H1 (cell line): ENCODE measurements at regions not wholly inside any gene's neighbourhood (a gene's known extent, or its start where the extent isn't known, plus 50 kb on each side); places are given as distances from the start of the nearest gene placed in this dataset.

ENCODE experiments used
- CTCF ChIA-PET: fragments of 300-600 bp; sonication (Branson Sonifier 250); formaldehyde crosslinking; loops from one replicate; lab custom pipeline; 2021; ENCODE audit not compliant: partially characterized antibody; lab: Charles Lee
- POLR2A ChIA-PET: fragments of 300-600 bp; sonication (Branson Sonifier 250); formaldehyde crosslinking; loops from one replicate; lab custom pipeline; 2021; ENCODE audit warnings: inconsistent platforms; ENCODE audit not compliant: partially characterized antibody; lab: Charles Lee
- DNase-seq, 2 experiments: peaks; one replicate each; pipeline versions ENCODE4 v3.0.0 to v3.0.0-alpha.2; 2010 to 2022; ENCODE audit warnings: low spot score in 2 of 2, low read depth in 1 of 2, mixed read lengths in 1 of 2
- FAIRE-seq: peaks from 2 replicates; lab custom pipeline; 2011; peaks lifted over from hg19 to GRCh38; lab: Jason Lieb, UNC
- H2AFZ ChIP-seq: 2 replicates; pipeline ENCODE4 v1.8.1; 2012; ENCODE audit warnings: low read length, inconsistent platforms
- H2AK5ac ChIP-seq: 2 replicates; pipeline ENCODE4 v1.6.1; 2013; ENCODE audit warnings: low read depth, low read length
- H2BK120ac ChIP-seq: replicated peaks from 2 replicates; pipeline ENCODE3; 2013; ENCODE audit warnings: low read depth, low read length, inconsistent platforms
- H2BK12ac ChIP-seq: 2 replicates; pipeline ENCODE4 v1.6.1; 2013; ENCODE audit warnings: low read depth, low read length
- H2BK15ac ChIP-seq: 2 replicates; pipeline ENCODE4 v1.6.1; 2013; ENCODE audit warnings: low read length
- H2BK20ac ChIP-seq: 2 replicates; pipeline ENCODE4 v1.6.1; 2013; ENCODE audit warnings: low read length
- H2BK5ac ChIP-seq: 2 replicates; pipeline ENCODE4 v1.6.1; 2013; ENCODE audit warnings: low read depth, low read length
- H3K14ac ChIP-seq: 2 replicates; pipeline ENCODE4 v1.6.1; 2013; ENCODE audit warnings: inconsistent platforms; ENCODE audit not compliant: insufficient read length
- H3K18ac ChIP-seq: 2 replicates; pipeline ENCODE4 v1.6.1; 2013; ENCODE audit warnings: low read length; ENCODE audit errors: extremely low read depth
- H3K23ac ChIP-seq: 2 replicates; pipeline ENCODE4 v1.6.1; 2013; ENCODE audit warnings: inconsistent platforms; ENCODE audit not compliant: insufficient read length
- H3K23me2 ChIP-seq: 2 replicates; pipeline ENCODE4 v1.6.1; 2013; ENCODE audit warnings: low read depth, low read length
- H3K27ac ChIP-seq: 2 replicates; pipeline ENCODE4 v1.6.1; 2011; ENCODE audit warnings: low read depth, low read length, inconsistent platforms
- H3K27me3 ChIP-seq, 4 experiments: replicated peaks in 1 of 4; 1 replicate in 1 of 4; 2 replicates in 3 of 4; pipeline versions ENCODE4 v1.6.1 to v1.8.1; 2011 to 2013; ENCODE audit warnings: low read length in 3 of 4, mild to moderate bottlenecking in 3 of 4, inconsistent platforms in 2 of 4, mixed read lengths in 2 of 4, moderate library complexity in 1 of 4; ENCODE audit not compliant: control insufficient read depth in 3 of 4, insufficient read depth in 3 of 4; ENCODE audit errors: extremely low read depth in 1 of 4
- H3K36me3 ChIP-seq, 4 experiments: 2 replicates each; pipeline versions ENCODE4 v1.6.1 to v1.8.1; 2011 to 2013; ENCODE audit warnings: mild to moderate bottlenecking in 4 of 4, low read length in 3 of 4, moderate library complexity in 2 of 4, control low read depth in 1 of 4, inconsistent platforms in 1 of 4; ENCODE audit not compliant: insufficient read depth in 4 of 4, control insufficient read depth in 2 of 4
- H3K4ac ChIP-seq: replicated peaks from 2 replicates; pipeline ENCODE3; 2013; ENCODE audit warnings: low read length, low read depth, mixed read lengths, inconsistent platforms; ENCODE audit not compliant: insufficient read length
- H3K4me1 ChIP-seq, 4 experiments: replicated peaks in 1 of 4; 1 replicate in 1 of 4; 2 replicates in 3 of 4; pipeline versions ENCODE4 v1.6.1 to v1.8.1; 2011 to 2013; ENCODE audit warnings: low read length in 3 of 4, inconsistent platforms in 2 of 4, mixed read lengths in 1 of 4; ENCODE audit not compliant: insufficient read depth in 4 of 4, control insufficient read depth in 3 of 4
- H3K4me2 ChIP-seq, 2 experiments: 2 replicates each; pipeline versions ENCODE4 v1.6.1 to v1.8.1; 2011 to 2013; ENCODE audit warnings: low read depth in 2 of 2, low read length in 2 of 2, control low read depth in 1 of 2, inconsistent platforms in 1 of 2, mild to moderate bottlenecking in 1 of 2; ENCODE audit not compliant: insufficient read depth in 1 of 2
- H3K4me3 ChIP-seq, 4 experiments: fragments of 200-600, 300-600 bp in 1 of 4; sonication (generic), shearing (Covaris generic), sonication (Bioruptor Twin) in 1 of 4; 2 replicates each; pipeline versions ENCODE4 v1.5.1 to v1.8.1; 2011 to 2016; ENCODE audit warnings: low read length in 4 of 4, low read depth in 3 of 4, control low read depth in 2 of 4, inconsistent platforms in 2 of 4, mild to moderate bottlenecking in 2 of 4, mixed read lengths in 1 of 4, moderate library complexity in 1 of 4; ENCODE audit not compliant: insufficient read depth in 2 of 4; ENCODE audit errors: extremely low read depth in 1 of 4
- H3K56ac ChIP-seq: replicated peaks from 2 replicates; pipeline ENCODE3; 2013; ENCODE audit warnings: low read depth, mild to moderate bottlenecking, mixed read lengths, low read length, inconsistent platforms; ENCODE audit not compliant: insufficient read length
- H3K79me1 ChIP-seq: 2 replicates; pipeline ENCODE4 v1.6.1; 2013; ENCODE audit warnings: low read depth, low read length, control low read depth
- H3K79me2 ChIP-seq, 2 experiments: 2 replicates each; pipeline versions ENCODE4 v1.6.1 to v1.8.1; 2012 to 2013; ENCODE audit warnings: low read length in 2 of 2, mild to moderate bottlenecking in 2 of 2, inconsistent platforms in 1 of 2; ENCODE audit not compliant: insufficient read depth in 2 of 2, control insufficient read depth in 1 of 2
- H3K9ac ChIP-seq, 4 experiments: replicated peaks in 1 of 4; 1 replicate in 1 of 4; 2 replicates in 3 of 4; pipeline versions ENCODE4 v1.6.1 to v1.8.1; 2011 to 2013; ENCODE audit warnings: low read depth in 3 of 4, low read length in 3 of 4, control low read depth in 2 of 4, mild to moderate bottlenecking in 2 of 4, moderate library complexity in 2 of 4, inconsistent platforms in 1 of 4; ENCODE audit errors: extremely low read depth in 1 of 4
- H3K9me3 ChIP-seq, 2 experiments: 2 replicates each; pipeline versions ENCODE4 v1.6.1 to v1.8.1; 2012 to 2013; ENCODE audit warnings: mild to moderate bottlenecking in 2 of 2, moderate library complexity in 2 of 2, control low read depth in 1 of 2, inconsistent platforms in 1 of 2, low read depth in 1 of 2, low read length in 1 of 2, mixed read lengths in 1 of 2; ENCODE audit not compliant: insufficient read depth in 2 of 2
- H4K20me1 ChIP-seq, 2 experiments: replicated peaks in 1 of 2; 2 replicates each; pipeline versions ENCODE3 to v1.8.1; 2011 to 2013; ENCODE audit warnings: inconsistent platforms in 2 of 2, low read length in 2 of 2, mild to moderate bottlenecking in 1 of 2; ENCODE audit not compliant: insufficient read depth in 2 of 2, control insufficient read depth in 1 of 2
- H4K5ac ChIP-seq: 2 replicates; pipeline ENCODE4 v1.6.1; 2013; ENCODE audit warnings: low read length, low read depth, mixed read lengths, inconsistent platforms; ENCODE audit not compliant: insufficient read length
- H4K8ac ChIP-seq: 2 replicates; pipeline ENCODE4 v1.8.0; 2013; ENCODE audit warnings: mild to moderate bottlenecking, moderate library complexity, low read length, inconsistent platforms; ENCODE audit not compliant: insufficient read depth; ENCODE audit errors: extremely low read depth
- H4K91ac ChIP-seq: replicated peaks from 2 replicates; pipeline ENCODE3; 2013; ENCODE audit warnings: low read length, mixed read lengths, inconsistent platforms; ENCODE audit not compliant: insufficient read length
- ATF3 ChIP-seq: IDR thresholded peaks from 2 replicates; pipeline ENCODE4 v1.6.1; 2011; ENCODE audit warnings: low read depth, mild to moderate bottlenecking, low read length; ENCODE audit not compliant: insufficient read depth
- CHD2 ChIP-seq: IDR thresholded peaks from 2 replicates; pipeline ENCODE4 v1.6.1; 2012; ENCODE audit warnings: low read length, improper control_type of control experiment
- EP300 ChIP-seq, 2 experiments: IDR thresholded peaks; 1 replicate in 1 of 2; 2 replicates in 1 of 2; pipeline ENCODE4 v1.6.1; 2011 to 2012; ENCODE audit warnings: low read depth in 2 of 2, low read length in 2 of 2, mild to moderate bottlenecking in 2 of 2, borderline replicate concordance in 1 of 2, inconsistent platforms in 1 of 2, moderate library complexity in 1 of 2
- NANOG ChIP-seq: IDR thresholded peaks from 2 replicates; pipeline ENCODE4 v1.6.1; 2011; ENCODE audit warnings: low read length, low read depth, mild to moderate bottlenecking, inconsistent platforms; ENCODE audit not compliant: insufficient read depth, poor library complexity, severe bottlenecking
- POLR2A ChIP-seq, 2 experiments: IDR thresholded peaks; 1 replicate in 1 of 2; 2 replicates in 1 of 2; pipeline ENCODE4 v1.6.1; 2011; ENCODE audit warnings: low read depth in 2 of 2, low read length in 2 of 2, mild to moderate bottlenecking in 2 of 2; ENCODE audit errors: control extremely low read depth in 1 of 2
- RXRA ChIP-seq: IDR thresholded peaks from 2 replicates; pipeline ENCODE4 v1.6.1; 2011; ENCODE audit warnings: low read depth, mild to moderate bottlenecking, low read length, moderate library complexity; ENCODE audit not compliant: insufficient read depth
- SAP30 ChIP-seq: fragments of 300-600 bp; sonication (generic); IDR thresholded peaks from 2 replicates; pipeline ENCODE4 v1.7.1; 2012; ENCODE audit warnings: low read length, moderate library complexity, mild to moderate bottlenecking, inconsistent platforms; ENCODE audit not compliant: insufficient read depth, insufficient replicate concordance
- SIN3A ChIP-seq, 2 experiments: IDR thresholded peaks in 1 of 2; conservative IDR thresholded peaks in 1 of 2; 2 replicates each; pipeline ENCODE4 v1.6.1; 2011 to 2012; ENCODE audit warnings: low read length in 2 of 2, improper control_type of control experiment in 1 of 2, low read depth in 1 of 2, mild to moderate bottlenecking in 1 of 2
- SP1 ChIP-seq: IDR thresholded peaks from 2 replicates; pipeline ENCODE4 v1.6.1; 2011; ENCODE audit warnings: low read depth, low read length
- SP4 ChIP-seq: IDR thresholded peaks from 2 replicates; pipeline ENCODE4 v1.6.1; 2012; ENCODE audit warnings: low read length, inconsistent platforms
- SUZ12 ChIP-seq: fragments of 200-600 bp; sonication (generic); IDR thresholded peaks from 2 replicates; pipeline ENCODE4 v1.6.1; 2012; ENCODE audit warnings: mild to moderate bottlenecking, inconsistent platforms, low read length, moderate library complexity, mixed read lengths
- TAF1 ChIP-seq: IDR thresholded peaks from 2 replicates; pipeline ENCODE4 v1.6.1; 2011; ENCODE audit warnings: mild to moderate bottlenecking, low read depth, low read length
- USF2 ChIP-seq: IDR thresholded peaks from 2 replicates; pipeline ENCODE4 v1.6.1; 2011; ENCODE audit warnings: low read length, improper control_type of control experiment
- WGBS, 2 experiments: shearing (Covaris generic) in 1 of 2; methylation state at CpG; one replicate each; pipeline versions ENCODE4 v1.1.6 to v1.1.7; 2013 to 2015; ENCODE audit warnings: low lambda C conversion rate in 2 of 2, mixed read lengths in 2 of 2, inconsistent platforms in 1 of 2, low coverage in 1 of 2, missing lambda C conversion rate in 1 of 2; ENCODE audit not compliant: insufficient replicate concordance in 2 of 2, insufficient coverage in 1 of 2, insufficient read length in 1 of 2; ENCODE audit errors: extremely low coverage in 1 of 2, missing lambda C conversion rate in 1 of 2; 5-methylcytosine and 5-hydroxymethylcytosine counted together

GRCh38 chr1:199671684-199672083, 355.8 kb upstream of the NR5A2 start:
- H3K9me3 ChIP-seq: no peaks in the 10 kb centered on the region
- H2BK12ac ChIP-seq: no peak overlapping the region
- H3K36me3 ChIP-seq: no peaks in the 10 kb centered on the region
- H4K91ac ChIP-seq: no peak overlapping the region
- no peak overlapping the region for H3K9ac ChIP-seq
- CTCF ChIA-PET: no interaction called here
- no peak overlapping the region for H3K4me2 ChIP-seq
- no peak overlapping the region for H3K18ac ChIP-seq
- H2AK5ac ChIP-seq: no peak overlapping the region
- no peaks in the 10 kb centered on the region for H4K20me1 ChIP-seq
- DNase-seq: no peak
- H2BK20ac ChIP-seq: no peak overlapping the region
- FAIRE-seq: no peak
- TF ChIP-seq POLR2A (IDR thresholded peaks at IDR 0.05; ENCODE audit: control extremely low read depth in 1 of 2, low read depth in 2 of 2, low read length in 2 of 2) (no peak), NANOG (no peak), SAP30 (no peak), SP4 (no peak), RXRA (no peak), SUZ12 (no peak), EP300 (IDR thresholded peaks at IDR 0.05; ENCODE audit: borderline replicate concordance in 1 of 2, low read depth in 2 of 2, low read length in 2 of 2) (no peak), SIN3A (conservative IDR thresholded peaks at IDR 0.05 in 1 of 2, IDR thresholded peaks at IDR 0.05 in 1 of 2; ENCODE audit: low read depth in 1 of 2, low read length in 2 of 2) (no peak), USF2 (no peak), TAF1 (no peak), ATF3 (no peak), CHD2 (no peak), SP1 (no peak)
- 94% methylated on average over 3 of the region's 3 CpGs; no CpG with 5 or more reads in 1 of the 2 experiments for WGBS, 2 experiments
- no peaks in the 10 kb centered on the region for H3K79me2 ChIP-seq
- H4K5ac ChIP-seq: no peak overlapping the region
- no peaks in the 10 kb centered on the region for H3K23me2 ChIP-seq
- H3K56ac ChIP-seq: no peak overlapping the region
- no peak overlapping the region for H3K4me3 ChIP-seq
- H3K14ac ChIP-seq: no peak overlapping the region
- H3K23ac ChIP-seq: no peak overlapping the region
- no peak overlapping the region for H4K8ac ChIP-seq
- H2BK5ac ChIP-seq: no peak overlapping the region
- no peak overlapping the region for H2BK120ac ChIP-seq
- H3K79me1 ChIP-seq: no peaks in the 10 kb centered on the region
- no peak overlapping the region for H2BK15ac ChIP-seq
- H2AFZ ChIP-seq: no peak overlapping the region
- no peaks in the 10 kb centered on the region for H3K27me3 ChIP-seq
- H3K4me1 ChIP-seq: no peaks in the 10 kb centered on the region
- no peak overlapping the region for H3K4ac ChIP-seq
- POLR2A ChIA-PET: no interaction called here
- H3K27ac ChIP-seq: no peak overlapping the region
